Choroid plexus epithelial cell (primary cell): ENCODE measurements at regions not wholly inside any gene's neighbourhood (a gene's known extent, or its start where the extent isn't known, plus 50 kb on each side); places are given as distances from the start of the nearest gene placed in this dataset.
"Not testable (repeated sequence)": the region's sequence is repeated elsewhere in the genome, so short reads cannot be mapped to it uniquely, and the experiment has no call there.

Experiments
- DNase-seq: peaks from one replicate; pipeline ENCODE4 v3.0.0-alpha.2; 2010; ENCODE audit warnings: low read depth
- H3K4me3 ChIP-seq: 2 replicates; pipeline ENCODE4 v1.5.1; 2011; ENCODE audit warnings: low read depth, mild to moderate bottlenecking, control low read depth, low read length, moderate library complexity
- TF ChIP-seq, protein P1 (sequence below): conservative IDR thresholded peaks from 2 replicates; pipeline ENCODE4 v1.5.1; 2011; ENCODE audit warnings: low read depth, mild to moderate bottlenecking, control low read depth, inconsistent platforms, low read length, moderate library complexity

DNA sequence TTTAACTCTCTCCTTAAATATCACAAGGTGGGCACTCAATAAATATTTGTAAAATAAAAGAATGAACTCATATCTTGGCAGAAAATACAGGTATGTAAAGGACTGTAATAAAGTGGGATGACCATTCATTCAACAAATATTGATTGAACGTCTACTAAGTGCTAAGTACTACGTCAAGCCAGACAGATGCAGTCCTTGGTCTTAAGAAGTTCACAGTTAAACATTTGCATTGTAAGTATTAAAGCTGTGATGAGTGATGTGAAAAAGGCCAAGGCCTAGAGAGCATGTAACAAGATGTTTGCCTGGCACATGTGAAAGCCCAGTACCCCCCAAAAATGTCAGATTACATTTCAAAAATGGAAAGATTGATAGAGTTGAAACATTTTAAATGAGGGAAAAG lies 130.1 kb upstream of the TMEM170B start:
- H3K4me3 ChIP-seq, result no peak overlapping the region
- TF ChIP-seq, protein P1, sequence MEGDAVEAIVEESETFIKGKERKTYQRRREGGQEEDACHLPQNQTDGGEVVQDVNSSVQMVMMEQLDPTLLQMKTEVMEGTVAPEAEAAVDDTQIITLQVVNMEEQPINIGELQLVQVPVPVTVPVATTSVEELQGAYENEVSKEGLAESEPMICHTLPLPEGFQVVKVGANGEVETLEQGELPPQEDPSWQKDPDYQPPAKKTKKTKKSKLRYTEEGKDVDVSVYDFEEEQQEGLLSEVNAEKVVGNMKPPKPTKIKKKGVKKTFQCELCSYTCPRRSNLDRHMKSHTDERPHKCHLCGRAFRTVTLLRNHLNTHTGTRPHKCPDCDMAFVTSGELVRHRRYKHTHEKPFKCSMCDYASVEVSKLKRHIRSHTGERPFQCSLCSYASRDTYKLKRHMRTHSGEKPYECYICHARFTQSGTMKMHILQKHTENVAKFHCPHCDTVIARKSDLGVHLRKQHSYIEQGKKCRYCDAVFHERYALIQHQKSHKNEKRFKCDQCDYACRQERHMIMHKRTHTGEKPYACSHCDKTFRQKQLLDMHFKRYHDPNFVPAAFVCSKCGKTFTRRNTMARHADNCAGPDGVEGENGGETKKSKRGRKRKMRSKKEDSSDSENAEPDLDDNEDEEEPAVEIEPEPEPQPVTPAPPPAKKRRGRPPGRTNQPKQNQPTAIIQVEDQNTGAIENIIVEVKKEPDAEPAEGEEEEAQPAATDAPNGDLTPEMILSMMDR, result no peak
- no peak for DNase-seq

DNA sequence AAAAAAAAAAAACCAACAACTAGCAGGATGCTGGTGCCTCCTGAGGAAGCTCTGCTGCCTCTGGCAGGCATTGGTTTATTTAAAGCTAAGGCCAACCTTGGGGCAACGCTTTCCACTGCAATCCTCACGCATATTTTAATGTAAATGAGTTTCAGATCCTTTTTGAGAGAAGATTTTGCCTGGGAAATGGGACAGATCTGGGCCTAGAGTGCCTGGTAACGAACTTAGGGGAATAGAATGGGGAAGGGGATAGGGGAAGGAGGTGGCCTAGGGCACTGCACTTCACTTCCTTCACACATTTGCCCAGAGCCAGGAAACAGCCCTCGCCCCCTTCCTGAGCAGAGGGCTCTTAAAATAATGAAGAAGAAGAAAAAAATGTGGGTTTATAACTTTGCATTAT lies 132.7 kb upstream of the TMEM170B start:
- DNase-seq, result no peak
- TF ChIP-seq, protein P1, result no peak
- no peak overlapping the region for H3K4me3 ChIP-seq

DNA sequence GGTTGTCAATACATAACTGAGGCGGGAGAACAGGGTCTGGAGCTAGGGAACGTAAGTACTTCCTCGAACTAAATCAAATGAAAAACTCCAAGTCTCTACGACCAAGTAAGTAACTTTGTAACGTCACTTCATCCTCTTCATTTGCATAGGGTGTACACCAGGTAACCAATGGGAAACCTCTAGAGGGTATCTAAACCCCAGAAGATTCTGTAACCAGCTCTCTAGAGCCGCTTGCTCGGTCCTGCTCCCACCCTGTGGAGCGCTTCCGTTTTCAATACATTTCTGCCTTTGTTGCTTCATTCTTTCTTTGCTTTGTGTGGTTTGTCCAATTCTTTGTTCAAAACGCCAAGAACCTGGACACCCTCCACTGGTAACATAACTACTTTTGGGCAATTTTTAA lies 133.5 kb upstream of the TMEM170B start:
- no peak overlapping the region for H3K4me3 ChIP-seq
- TF ChIP-seq, protein P1, result no peak

DNA sequence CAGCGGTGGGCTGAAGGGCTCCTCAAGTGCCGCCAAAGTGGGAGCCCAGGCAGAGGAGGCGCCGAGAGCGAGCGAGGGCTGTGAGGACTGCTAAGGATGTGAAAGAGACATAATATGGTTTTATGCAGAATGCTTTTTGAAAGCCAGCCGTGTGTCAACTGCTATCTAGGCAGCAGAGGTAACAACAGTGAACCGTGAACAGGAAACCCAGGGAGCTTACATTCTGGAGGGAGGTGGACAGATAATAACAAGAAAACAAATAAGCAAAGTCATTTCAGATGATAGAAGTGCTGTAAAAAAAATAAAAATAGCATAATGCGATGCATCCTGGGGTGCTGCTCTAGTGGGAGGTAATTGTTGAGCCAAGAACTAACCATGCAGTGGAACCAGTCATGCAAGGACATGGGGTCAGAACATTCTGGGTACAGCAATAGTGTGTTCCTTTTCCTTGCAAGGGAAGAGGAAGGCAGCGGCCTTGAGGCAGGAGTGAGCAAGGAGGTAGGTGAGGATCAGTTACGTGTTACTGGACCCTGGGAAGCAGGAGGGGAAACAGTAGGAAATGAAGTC lies 134.4 kb upstream of the TMEM170B start:
- H3K4me3 ChIP-seq, result no peak overlapping the region
- TF ChIP-seq, protein P1, result no peak
- no peak for DNase-seq

More for the DNA sequence above, 133.5 kb upstream of the TMEM170B start:
- DNase-seq, result no peak

GRCh38 chr6:11402581-11402980 lies 135.0 kb upstream of the TMEM170B start:
- H3K4me3 ChIP-seq, DNase-seq: not testable (repeated sequence)

DNA sequence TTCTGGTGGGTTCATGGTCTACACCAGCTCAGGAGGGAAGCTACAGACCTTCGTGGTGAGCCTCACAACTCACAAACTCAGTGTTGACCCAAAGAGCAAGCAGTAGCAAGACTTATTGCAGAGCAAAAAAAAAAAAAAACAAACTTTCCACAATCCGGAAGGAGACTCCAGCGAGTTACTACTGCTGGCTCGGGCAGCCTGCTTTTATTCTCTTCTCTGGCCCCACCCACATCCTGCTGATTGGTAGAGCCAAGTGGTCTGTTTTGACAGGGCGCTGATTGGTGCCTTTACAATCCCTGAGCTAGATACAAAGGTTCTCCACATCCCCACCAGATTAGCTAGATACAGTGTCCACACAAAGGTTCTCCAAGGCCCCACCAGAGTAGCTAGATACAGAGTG lies 135.6 kb upstream of the TMEM170B start:
- not testable (repeated sequence) for DNase-seq, H3K4me3 ChIP-seq

DNA sequence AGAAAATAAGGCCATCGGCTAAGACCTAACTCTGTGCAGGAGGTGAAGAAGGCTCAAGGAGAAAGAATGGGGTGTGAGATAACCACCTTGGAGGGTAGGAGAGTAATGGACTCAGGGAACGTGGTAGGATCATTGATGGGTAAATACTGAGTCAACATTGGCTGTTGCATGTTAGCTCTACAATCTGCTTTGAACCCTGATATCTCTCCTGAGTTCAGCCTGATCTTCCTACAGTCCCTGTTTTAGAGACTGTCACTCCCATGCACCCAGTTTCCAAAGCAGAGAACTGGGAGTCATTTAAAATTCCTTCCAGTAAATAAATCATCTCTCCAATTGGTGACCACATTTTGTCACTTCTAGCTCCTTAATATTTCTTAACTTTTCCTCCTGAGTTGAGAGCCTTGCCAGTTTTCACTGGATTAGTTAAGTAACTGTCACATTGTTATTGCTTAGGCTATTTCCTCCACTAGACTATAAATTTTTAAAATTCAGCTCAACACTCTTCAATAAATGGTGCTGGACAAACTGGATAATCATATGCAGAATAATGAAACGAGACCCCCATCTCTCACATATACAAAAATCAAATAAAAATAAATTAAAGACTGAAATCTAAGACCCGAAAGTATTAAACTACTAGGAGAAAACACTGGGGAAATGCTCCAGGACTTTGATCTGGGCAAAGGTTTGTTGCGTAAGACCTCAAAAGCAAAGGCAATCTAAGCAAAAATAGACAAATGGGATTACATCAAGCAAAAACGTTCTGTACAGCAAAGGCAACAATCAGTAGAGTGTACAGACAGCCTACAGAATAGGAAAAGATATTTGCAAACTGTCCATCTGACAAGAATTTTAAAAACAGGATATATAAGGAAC lies 138.9 kb upstream of the TMEM170B start:
- TF ChIP-seq, protein P1, result no peak
- peak; percentile 63 for DNase-seq
- H3K4me3 ChIP-seq, result no peak overlapping the region
